ENCODE measurements at regions not wholly inside any gene's neighbourhood (a gene's known extent, or its start where the extent isn't known, plus 50 kb on each side); places are given as distances from the start of the nearest gene placed in this dataset.

DNA sequence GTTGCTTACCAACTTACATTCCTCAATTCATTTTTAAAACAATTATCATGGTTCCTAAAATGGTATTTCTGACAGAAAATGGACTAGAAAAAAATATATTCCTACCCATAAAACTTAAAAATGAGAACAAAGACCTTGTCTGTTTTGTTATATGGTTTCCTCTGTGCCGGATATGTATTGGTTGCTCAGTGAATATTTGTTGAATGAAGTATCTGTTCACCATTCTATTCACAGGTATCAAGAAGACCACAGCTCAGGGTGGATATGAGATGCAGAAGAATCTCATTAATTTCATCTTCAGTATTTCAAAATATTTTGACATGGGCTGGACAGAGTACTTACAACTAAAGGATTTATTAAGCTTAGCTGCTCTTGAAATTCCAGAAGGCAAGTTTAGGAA is 58.1 kb downstream of the TUSC7 start:
- no peak for FAIRE-seq

DNA sequence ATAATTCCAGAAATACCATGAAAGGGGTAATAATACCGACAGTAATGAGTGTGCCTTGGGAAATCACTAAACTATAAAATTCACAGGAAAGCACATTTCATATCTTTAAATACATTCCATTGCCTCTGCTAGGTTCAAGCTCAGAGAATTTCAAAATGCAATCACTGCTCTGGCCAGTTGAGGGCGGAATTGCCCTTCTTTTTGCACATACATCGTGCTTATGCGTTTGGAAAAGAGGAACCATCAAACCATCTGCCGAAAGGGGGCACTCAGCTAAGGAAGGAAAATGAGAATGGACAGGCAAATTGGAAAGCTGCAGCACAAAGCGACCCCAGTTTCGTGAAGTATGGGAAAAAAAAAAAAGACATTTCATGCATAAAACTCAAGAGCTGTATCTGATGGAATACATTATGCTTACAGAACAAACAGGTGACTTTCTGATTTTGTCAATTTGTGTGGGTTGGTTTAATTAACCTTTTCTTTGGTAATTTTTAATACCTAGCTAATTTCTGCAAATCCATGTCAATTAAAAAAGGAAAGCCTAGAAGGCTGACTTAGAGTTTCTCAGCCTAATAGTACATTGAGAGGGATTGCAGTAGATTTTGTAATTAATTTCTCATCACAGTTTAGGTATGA is 61.4 kb downstream of the TUSC7 start:
- DNase-seq (ENCODE audit: extremely low spot score, insufficient read length, low read depth): peak; percentile 30
- peak; percentile 90 for FAIRE-seq

More for the DNA sequence above, 58.1 kb downstream of the TUSC7 start:
- DNase-seq (ENCODE audit: extremely low spot score, insufficient read length, low read depth): no peak

DNA sequence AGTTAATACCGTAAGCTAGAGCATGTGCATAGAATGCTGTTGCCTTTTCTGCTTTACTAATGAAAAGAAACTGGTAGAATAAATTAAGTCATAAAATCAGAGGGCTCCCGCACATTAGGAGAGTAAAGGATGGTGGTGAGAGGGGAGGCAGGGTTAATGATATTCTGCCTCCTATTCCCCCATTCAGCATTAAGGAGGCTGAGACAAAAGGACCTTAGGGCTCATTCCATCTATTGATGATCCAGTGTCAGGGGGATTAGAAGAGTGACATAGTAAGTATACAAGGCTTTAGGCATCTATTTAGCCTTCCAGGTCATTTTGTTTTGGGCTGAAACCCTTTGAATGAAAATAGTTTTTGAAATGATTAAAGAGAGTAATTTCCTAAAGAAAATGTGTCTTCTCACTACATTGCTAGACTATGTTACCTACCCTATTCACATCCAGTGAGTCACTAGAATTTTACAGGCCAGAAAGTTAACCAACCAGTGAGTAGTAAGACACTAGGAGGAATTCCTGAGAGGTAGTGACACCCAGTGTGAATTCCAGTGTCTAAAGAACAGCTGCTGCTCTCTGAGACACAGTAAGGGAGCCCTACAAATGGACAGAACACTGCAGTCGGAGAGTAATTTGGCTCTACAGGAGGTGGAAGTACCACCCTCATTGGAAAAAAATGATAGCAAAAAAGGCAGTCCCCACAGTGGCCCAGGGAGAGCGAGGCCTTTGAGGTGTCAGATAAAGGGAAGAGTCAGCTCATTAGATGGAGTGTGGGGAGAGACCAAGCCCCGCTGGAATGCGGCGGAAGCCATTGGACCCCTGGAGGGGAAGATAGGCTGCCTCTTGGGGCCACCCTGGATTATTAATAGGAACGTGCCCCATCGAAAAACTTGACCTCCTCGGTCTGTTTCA is 67.6 kb downstream of the TUSC7 start:
- no peak for FAIRE-seq

DNA sequence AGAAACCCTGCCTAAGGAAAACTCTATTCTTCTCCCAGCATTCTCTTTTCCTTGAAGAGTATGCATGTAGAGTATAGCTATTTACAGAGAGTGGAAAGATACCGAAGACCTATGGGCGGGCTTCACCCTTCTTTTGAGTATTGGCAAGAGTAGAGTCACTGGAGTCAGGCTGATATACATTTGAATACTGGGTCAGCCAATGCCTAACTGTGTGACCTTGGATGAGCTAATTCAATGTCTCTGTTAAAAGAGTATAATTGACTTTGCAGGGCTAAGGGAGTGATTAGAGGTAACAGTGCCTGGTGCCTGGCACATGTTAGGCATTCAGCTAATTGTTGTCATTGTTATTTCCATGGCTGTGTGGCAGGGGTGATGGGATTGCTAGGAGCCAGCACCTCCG is 75.6 kb downstream of the TUSC7 start:
- FAIRE-seq (no peak), DNase-seq (ENCODE audit: extremely low spot score, insufficient read length, low read depth) (no peak)

More for the DNA sequence above, 67.6 kb downstream of the TUSC7 start:
- no peak for DNase-seq (ENCODE audit: extremely low spot score, insufficient read length, low read depth)

GRCh38 chr3:116802651-116803050 is 93.1 kb downstream of the TUSC7 start:
- FAIRE-seq (no peak), DNase-seq (ENCODE audit: extremely low spot score, insufficient read length, low read depth) (no peak)

DNA sequence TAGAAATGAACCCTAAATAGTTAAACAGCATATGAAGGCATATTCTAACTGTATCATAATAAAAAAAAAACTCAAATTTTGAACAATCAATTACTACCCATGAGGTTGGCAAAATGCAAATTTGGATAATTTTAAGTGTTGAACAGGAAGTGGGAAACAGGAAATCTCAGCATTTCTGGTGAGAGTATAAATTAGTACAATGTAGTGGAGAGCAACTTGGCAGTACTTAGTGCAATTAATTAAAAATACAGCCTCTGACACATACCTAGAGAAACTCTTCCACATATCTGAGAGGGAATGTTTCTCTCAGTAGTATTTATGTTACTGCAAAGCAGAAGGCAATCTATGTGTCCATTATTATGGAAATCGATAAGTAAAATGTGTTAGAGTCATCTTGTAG is 96.8 kb downstream of the TUSC7 start:
- FAIRE-seq (no peak), DNase-seq (ENCODE audit: extremely low spot score, insufficient read length, low read depth) (no peak)

GRCh38 chr3:116808725-116809124 is 99.1 kb downstream of the TUSC7 start:
- DNase-seq (ENCODE audit: extremely low spot score, insufficient read length, low read depth) (no peak), FAIRE-seq (no peak)

GRCh38 chr3:116809208-116809607 is 99.6 kb downstream of the TUSC7 start:
- FAIRE-seq (no peak), DNase-seq (ENCODE audit: extremely low spot score, insufficient read length, low read depth) (no peak)

DNA sequence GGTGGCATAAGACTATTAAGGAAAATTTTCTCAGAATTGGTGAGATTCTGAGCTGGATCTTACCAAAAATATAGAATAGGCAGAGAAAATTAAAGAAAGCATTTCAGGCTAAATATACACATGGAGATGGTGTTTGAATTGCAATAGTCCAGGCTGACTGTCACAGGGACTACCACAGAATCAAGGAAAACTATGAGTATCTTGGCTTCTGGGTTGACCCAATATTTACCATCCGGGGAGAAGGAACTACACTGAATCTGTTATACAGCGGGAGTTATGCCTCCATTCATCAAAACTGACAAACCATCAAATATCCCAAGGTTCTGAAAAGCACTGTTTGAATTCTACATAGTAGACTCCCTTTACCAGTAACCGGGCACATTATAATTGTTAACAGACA is 102.2 kb downstream of the TUSC7 start:
- FAIRE-seq (no peak), DNase-seq (ENCODE audit: extremely low spot score, insufficient read length, low read depth) (no peak)

GRCh38 chr3:116812949-116813348 is 103.4 kb downstream of the TUSC7 start:
- DNase-seq (ENCODE audit: extremely low spot score, insufficient read length, low read depth): no peak
- no peak for FAIRE-seq

- no peak for FAIRE-seq
- no peak for DNase-seq (ENCODE audit: extremely low spot score, insufficient read length, low read depth)
Observed at GRCh38 chr3:116815321-116815720, 105.7 kb downstream of the TUSC7 start.

- FAIRE-seq (no peak), DNase-seq (ENCODE audit: extremely low spot score, insufficient read length, low read depth) (no peak)
Observed at GRCh38 chr3:116815831-116816588, 106.4 kb downstream of the TUSC7 start.

GRCh38 chr3:116821371-116821770 is 111.8 kb downstream of the TUSC7 start:
- DNase-seq (ENCODE audit: extremely low spot score, insufficient read length, low read depth): no peak
- FAIRE-seq: no peak

- DNase-seq (ENCODE audit: extremely low spot score, insufficient read length, low read depth) (no peak), FAIRE-seq (no peak)
Observed at GRCh38 chr3:116824208-116824607, 114.6 kb downstream of the TUSC7 start.

- FAIRE-seq: no peak
- DNase-seq (ENCODE audit: extremely low spot score, insufficient read length, low read depth): no peak
Observed at GRCh38 chr3:116833202-116833601, 123.6 kb downstream of the TUSC7 start.

DNA sequence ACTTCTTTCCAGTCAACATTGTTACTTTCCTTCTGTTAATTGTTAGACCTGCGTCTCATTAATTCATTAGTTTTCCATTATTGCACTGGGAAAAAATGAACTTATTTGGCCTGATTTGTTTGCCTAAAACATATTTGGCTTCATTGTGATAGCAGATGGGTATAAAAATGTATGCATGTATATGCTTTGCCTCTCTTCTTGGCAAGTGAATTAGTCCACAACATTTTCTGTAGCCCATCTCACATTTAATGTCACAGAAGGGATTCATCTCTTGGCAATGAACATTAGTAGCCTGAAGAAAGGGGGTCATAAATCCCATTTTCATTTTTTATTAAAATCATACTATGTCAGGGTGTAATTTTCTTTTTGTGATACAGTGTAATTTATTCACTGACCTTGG is 125.2 kb downstream of the TUSC7 start:
- DNase-seq (ENCODE audit: extremely low spot score, insufficient read length, low read depth) (no peak), FAIRE-seq (no peak)

DNA sequence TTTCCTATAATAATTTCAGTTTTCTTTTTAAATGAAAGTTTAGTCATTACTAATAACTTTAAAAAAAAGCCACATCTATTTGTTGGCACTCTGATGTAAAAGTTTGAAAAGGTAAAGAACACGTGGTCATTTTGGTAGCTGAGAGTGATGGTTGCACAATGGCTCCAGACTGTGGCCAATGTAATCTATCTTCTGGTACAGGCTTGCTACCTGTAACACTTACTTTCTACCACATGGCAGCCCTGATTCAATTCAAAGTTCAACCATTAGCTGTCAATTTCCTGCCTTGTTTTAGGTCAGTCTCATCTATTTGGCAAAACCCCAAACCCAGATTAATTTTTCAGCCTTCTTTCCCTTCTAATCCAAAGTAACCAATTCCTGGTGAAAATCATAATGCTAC is 126.1 kb downstream of the TUSC7 start:
- FAIRE-seq: no peak
- no peak for DNase-seq (ENCODE audit: extremely low spot score, insufficient read length, low read depth)

DNA sequence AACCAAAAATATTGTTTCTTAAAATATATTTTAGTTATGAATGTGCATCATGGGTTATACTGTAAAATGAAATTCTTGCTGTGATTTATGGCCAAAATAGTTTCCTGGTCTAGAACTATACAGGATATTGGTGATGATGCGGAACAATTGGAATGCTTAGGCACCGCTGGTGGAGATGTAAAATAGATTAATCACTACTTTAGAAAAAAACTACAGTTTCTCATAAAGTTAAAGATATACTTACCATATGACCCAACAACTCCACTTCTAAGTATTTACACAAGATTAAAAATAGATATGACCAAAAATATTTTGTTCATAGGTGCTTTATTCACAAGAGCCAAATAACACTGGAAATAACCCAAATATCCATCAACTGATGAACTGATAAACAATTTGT is 126.7 kb downstream of the TUSC7 start:
- FAIRE-seq: no peak
- no peak for DNase-seq (ENCODE audit: extremely low spot score, insufficient read length, low read depth)

DNA sequence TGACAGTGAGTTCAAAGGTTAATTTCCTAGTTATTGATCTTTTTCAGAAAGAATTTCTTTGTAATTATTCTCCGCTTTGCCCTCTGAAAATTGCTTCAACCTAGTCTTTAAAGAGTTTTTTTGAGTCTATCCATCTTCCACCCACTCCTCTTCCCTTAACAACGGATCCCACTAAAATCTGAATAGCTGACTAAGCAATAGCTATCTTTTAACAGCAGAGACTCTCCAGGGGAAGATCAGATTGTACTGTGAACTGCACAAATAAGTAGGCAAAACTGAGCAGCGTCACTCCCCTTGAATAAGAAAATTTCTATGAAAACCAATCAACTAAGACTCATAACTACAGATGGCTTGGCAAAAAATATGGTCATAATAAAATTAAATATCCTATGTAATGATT is 127.9 kb downstream of the TUSC7 start:
- DNase-seq (ENCODE audit: extremely low spot score, insufficient read length, low read depth): no peak
- no peak for FAIRE-seq

DNA sequence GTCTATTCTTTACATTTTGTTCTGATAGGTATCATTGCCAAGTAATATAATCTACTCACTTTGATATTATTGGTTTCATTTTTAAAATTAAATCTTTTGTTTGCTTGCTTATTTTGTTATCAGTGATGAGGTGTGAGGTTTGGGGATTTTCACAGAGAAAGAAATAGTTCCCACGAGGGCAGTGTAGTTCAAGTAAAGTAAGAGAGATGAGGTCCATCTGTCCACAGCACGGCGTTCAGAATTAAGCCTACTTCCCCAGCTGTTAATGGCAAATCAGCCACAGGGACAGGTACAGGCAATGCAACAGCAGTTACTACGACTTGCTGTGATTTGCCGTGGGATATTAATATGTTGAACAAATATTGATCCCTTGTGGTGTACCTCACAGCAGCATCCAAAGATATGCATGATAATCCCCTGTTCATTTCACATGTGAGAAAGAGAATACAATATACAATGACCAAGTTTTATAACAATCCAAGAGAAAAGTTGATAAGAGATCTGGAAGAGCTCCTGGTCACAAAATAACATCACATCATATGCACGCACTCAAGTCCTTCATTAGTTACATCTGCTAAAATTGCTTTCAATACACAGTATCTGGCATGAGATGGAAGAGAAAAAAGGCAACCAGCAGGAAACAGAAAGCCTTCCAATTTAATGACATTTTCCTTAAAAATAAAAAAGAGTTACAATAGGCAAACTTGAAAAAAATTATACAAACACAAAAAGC is 131.6 kb downstream of the TUSC7 start:
- DNase-seq (ENCODE audit: extremely low spot score, insufficient read length, low read depth) (no peak), FAIRE-seq (no peak)
